ENCODE measurements at regions not wholly inside any gene's neighbourhood (a gene's known extent, or its start where the extent isn't known, plus 50 kb on each side); places are given as distances from the start of the nearest gene placed in this dataset.

DNA sequence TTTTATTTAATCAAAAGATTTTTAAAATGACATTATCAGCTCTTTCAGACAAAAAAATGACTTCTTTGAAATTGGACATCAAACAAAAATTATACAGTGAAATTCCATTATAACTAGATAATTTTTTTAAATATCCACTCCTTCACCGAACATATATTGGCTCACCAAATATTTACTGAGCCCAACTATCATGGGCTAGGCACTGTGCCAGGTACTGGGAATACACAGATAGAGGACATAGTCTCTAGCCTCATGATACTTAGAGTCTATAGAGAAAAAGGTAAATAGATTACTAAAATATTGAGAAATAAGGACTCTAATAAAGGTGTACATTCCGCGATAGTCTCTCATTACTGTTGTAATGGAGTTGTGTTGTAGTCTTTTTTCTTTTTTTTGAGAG is 219.9 kb downstream of the SEC23A start:
- TF ChIP-seq GATA2 (IDR thresholded peaks at IDR 0.05; ENCODE audit: low read depth, low read length) (no peak), GATA3 (IDR thresholded peaks at IDR 0.05; ENCODE audit: low read depth, low read length) (no peak)

Data from SH-SY5Y (cell line).